Liver (tissue), 8 donors: ENCODE measurements at regions not wholly inside any gene's neighbourhood (a gene's known extent, or its start where the extent isn't known, plus 50 kb on each side); places are given as distances from the start of the nearest gene placed in this dataset.

Experiments
- DNase-seq: peaks from one replicate; pipeline ENCODE4 v3.0.0-alpha.2; 2017; ENCODE audit warnings: low spot score
- H3K27ac ChIP-seq, 2 donors: one replicate each; pipeline ENCODE4 v1.7.0; 2013; ENCODE audit warnings: inconsistent platforms in 2 of 2, low read length in 2 of 2, control low read depth in 1 of 2, low read depth in 1 of 2, mild to moderate bottlenecking in 1 of 2
- H3K27me3 ChIP-seq, 4 donors: one replicate each; pipeline versions ENCODE4 v1.6.1 to v1.7.0; 2013; ENCODE audit warnings: low read length in 3 of 4, inconsistent platforms in 1 of 4, mild to moderate bottlenecking in 1 of 4, moderate library complexity in 1 of 4; ENCODE audit not compliant: control insufficient read depth in 4 of 4, insufficient read depth in 4 of 4
- H3K36me3 ChIP-seq, 4 donors: one replicate each; pipeline versions ENCODE4 v1.6.1 to v1.7.0; 2013; ENCODE audit warnings: low read length in 3 of 4, mild to moderate bottlenecking in 3 of 4, low read depth in 1 of 4, moderate library complexity in 1 of 4; ENCODE audit not compliant: control insufficient read depth in 4 of 4, insufficient read depth in 3 of 4
- H3K4me1 ChIP-seq, 4 donors: one replicate each; pipeline versions ENCODE4 v1.6.1 to v1.7.0; 2013; ENCODE audit warnings: low read length in 3 of 4, mild to moderate bottlenecking in 3 of 4, moderate library complexity in 1 of 4; ENCODE audit not compliant: control insufficient read depth in 4 of 4, insufficient read depth in 4 of 4
- H3K4me3 ChIP-seq, 3 donors: one replicate each; pipeline versions ENCODE4 v1.6.1 to v1.7.0; 2013; ENCODE audit warnings: low read length in 3 of 3, control low read depth in 1 of 3, low read depth in 1 of 3, mild to moderate bottlenecking in 1 of 3
- H3K9ac ChIP-seq, 2 donors: one replicate each; pipeline ENCODE4 v1.7.0; 2013; ENCODE audit warnings: low read length in 2 of 2, mild to moderate bottlenecking in 2 of 2, moderate library complexity in 2 of 2, control low read depth in 1 of 2, low read depth in 1 of 2
- H3K9me3 ChIP-seq, 4 donors: one replicate each; pipeline versions ENCODE4 v1.6.1 to v1.7.0; 2013; ENCODE audit warnings: low read length in 3 of 4; ENCODE audit not compliant: control insufficient read depth in 4 of 4
- FOXA2 ChIP-seq: IDR thresholded peaks from 2 replicates; pipeline ENCODE4 v1.6.1; 2016; ENCODE audit warnings: antibody characterized with exemption
- GABPA ChIP-seq, 2 donors: IDR thresholded peaks in 1 of 2; conservative IDR thresholded peaks in 1 of 2; 2 replicates each; pipeline ENCODE4 v1.6.1; 2016; ENCODE audit warnings: antibody characterized with exemption in 2 of 2, mild to moderate bottlenecking in 1 of 2, moderate library complexity in 1 of 2
- HNF4G ChIP-seq: IDR thresholded peaks from 2 replicates; pipeline ENCODE4 v1.6.1; 2016; ENCODE audit warnings: antibody characterized with exemption
- JUND ChIP-seq, 2 donors: IDR thresholded peaks; 2 replicates each; pipeline ENCODE4 v1.6.1; 2016; ENCODE audit warnings: antibody characterized with exemption in 2 of 2
- NR2F2 ChIP-seq: IDR thresholded peaks from 2 replicates; pipeline ENCODE4 v1.6.1; 2016; ENCODE audit warnings: antibody characterized with exemption
- RXRA ChIP-seq, 2 donors: IDR thresholded peaks; 2 replicates each; pipeline ENCODE4 v1.6.1; 2017 to 2018; ENCODE audit warnings: antibody characterized with exemption in 2 of 2, mild to moderate bottlenecking in 1 of 2
- SP1 ChIP-seq: IDR thresholded peaks from 2 replicates; pipeline ENCODE4 v1.6.1; 2018; ENCODE audit warnings: antibody characterized with exemption, mild to moderate bottlenecking
- YY1 ChIP-seq: IDR thresholded peaks from 2 replicates; pipeline ENCODE4 v1.6.1; 2016; ENCODE audit warnings: antibody characterized with exemption, mild to moderate bottlenecking
- WGBS: extraction: QIAGEN DNeasy Blood & Tissue Kit; methylation state at CpG from one replicate; pipeline ENCODE4 v1.1.7; 2013; 5-methylcytosine and 5-hydroxymethylcytosine counted together
- TF ChIP-seq, protein P1 (sequence below): fragments of 150-350 bp; IDR thresholded peaks from 2 replicates; pipeline ENCODE4 v1.5.1; 2017; ENCODE audit warnings: improper control_type of control experiment, low read depth, low read length; ENCODE audit not compliant: missing input control
- TF ChIP-seq, protein P2 (sequence below): IDR thresholded peaks from 2 replicates; pipeline ENCODE4 v1.6.1; 2016; ENCODE audit warnings: antibody characterized with exemption, mild to moderate bottlenecking
- TF ChIP-seq, protein P3 (sequence below): IDR thresholded peaks from 2 replicates; pipeline ENCODE4 v1.6.1; 2016; ENCODE audit warnings: antibody characterized with exemption
- TF ChIP-seq, protein P4 (sequence below): IDR thresholded peaks from 2 replicates; pipeline ENCODE4 v1.6.1; 2016; ENCODE audit warnings: antibody characterized with exemption
- donor health status: healthy.
- donor health status: healthy.
- donor health status: healthy.
- donor health status: healthy.
- donor health status: healthy.

DNA sequence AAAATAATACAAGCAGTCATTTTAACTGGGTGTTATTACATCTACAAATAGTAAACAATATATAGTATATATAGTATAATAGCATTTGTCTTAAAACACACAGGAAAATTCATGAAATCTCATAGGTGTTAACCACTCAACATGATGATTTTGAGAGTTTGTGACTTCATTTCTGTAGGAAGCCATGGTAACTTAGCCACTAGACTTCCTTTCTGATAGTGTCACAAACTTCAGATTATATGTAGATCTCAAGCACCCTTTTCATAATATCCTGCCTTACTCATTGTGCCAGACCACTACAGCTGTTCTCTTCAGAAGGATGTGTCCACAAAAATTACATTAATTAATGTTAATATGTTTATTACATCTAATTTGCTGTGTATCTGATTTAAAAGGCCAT, 1250.6 kb downstream of the ADGRL3 start (continued):
- TF ChIP-seq, protein P1, sequence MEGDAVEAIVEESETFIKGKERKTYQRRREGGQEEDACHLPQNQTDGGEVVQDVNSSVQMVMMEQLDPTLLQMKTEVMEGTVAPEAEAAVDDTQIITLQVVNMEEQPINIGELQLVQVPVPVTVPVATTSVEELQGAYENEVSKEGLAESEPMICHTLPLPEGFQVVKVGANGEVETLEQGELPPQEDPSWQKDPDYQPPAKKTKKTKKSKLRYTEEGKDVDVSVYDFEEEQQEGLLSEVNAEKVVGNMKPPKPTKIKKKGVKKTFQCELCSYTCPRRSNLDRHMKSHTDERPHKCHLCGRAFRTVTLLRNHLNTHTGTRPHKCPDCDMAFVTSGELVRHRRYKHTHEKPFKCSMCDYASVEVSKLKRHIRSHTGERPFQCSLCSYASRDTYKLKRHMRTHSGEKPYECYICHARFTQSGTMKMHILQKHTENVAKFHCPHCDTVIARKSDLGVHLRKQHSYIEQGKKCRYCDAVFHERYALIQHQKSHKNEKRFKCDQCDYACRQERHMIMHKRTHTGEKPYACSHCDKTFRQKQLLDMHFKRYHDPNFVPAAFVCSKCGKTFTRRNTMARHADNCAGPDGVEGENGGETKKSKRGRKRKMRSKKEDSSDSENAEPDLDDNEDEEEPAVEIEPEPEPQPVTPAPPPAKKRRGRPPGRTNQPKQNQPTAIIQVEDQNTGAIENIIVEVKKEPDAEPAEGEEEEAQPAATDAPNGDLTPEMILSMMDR, result no peak
- TF ChIP-seq RXRA (IDR thresholded peaks at IDR 0.05) (no peak), NR2F2 (no peak)

DNA sequence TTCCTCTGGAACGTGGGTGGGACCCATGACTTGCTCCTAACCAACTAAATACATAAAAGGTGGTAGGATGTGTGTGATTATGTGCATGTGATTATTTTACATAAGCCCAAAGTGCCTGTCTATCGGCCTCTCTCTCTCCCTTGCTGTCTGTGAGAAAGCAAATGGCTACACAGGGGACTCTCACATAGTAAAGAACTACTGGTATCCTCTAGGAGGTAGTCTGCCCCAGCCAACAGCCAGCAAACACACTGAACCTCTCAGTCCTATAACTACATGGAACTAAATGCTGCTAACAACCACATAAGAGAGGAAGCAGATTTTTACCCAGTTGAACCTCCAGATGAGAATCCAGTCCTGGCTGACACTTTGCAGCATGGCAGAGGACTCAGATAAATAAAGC, 1249.4 kb downstream of the ADGRL3 start:
- no peaks in the 10 kb centered on the region for H3K4me1 ChIP-seq
- H3K9ac ChIP-seq, result no peak overlapping the region
- WGBS, result 47% methylated on average over 2 of the region's 2 CpGs
- no peaks in the 10 kb centered on the region for H3K36me3 ChIP-seq
- H3K4me3 ChIP-seq, result no peak overlapping the region
- no peak for DNase-seq
- no peaks in the 10 kb centered on the region for H3K9me3 ChIP-seq
- TF ChIP-seq, protein P1, result no peak
- TF ChIP-seq NR2F2, result no peak
- no peak for TF ChIP-seq JUND (IDR thresholded peaks at IDR 0.05)
- TF ChIP-seq, protein P2, sequence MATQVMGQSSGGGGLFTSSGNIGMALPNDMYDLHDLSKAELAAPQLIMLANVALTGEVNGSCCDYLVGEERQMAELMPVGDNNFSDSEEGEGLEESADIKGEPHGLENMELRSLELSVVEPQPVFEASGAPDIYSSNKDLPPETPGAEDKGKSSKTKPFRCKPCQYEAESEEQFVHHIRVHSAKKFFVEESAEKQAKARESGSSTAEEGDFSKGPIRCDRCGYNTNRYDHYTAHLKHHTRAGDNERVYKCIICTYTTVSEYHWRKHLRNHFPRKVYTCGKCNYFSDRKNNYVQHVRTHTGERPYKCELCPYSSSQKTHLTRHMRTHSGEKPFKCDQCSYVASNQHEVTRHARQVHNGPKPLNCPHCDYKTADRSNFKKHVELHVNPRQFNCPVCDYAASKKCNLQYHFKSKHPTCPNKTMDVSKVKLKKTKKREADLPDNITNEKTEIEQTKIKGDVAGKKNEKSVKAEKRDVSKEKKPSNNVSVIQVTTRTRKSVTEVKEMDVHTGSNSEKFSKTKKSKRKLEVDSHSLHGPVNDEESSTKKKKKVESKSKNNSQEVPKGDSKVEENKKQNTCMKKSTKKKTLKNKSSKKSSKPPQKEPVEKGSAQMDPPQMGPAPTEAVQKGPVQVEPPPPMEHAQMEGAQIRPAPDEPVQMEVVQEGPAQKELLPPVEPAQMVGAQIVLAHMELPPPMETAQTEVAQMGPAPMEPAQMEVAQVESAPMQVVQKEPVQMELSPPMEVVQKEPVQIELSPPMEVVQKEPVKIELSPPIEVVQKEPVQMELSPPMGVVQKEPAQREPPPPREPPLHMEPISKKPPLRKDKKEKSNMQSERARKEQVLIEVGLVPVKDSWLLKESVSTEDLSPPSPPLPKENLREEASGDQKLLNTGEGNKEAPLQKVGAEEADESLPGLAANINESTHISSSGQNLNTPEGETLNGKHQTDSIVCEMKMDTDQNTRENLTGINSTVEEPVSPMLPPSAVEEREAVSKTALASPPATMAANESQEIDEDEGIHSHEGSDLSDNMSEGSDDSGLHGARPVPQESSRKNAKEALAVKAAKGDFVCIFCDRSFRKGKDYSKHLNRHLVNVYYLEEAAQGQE, result no peak
- TF ChIP-seq GABPA (IDR thresholded peaks at IDR 0.05 in 1 of 2, conservative IDR thresholded peaks at IDR 0.05 in 1 of 2), result no peak
- TF ChIP-seq, protein P3, sequence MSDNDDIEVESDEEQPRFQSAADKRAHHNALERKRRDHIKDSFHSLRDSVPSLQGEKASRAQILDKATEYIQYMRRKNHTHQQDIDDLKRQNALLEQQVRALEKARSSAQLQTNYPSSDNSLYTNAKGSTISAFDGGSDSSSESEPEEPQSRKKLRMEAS, result no peak
- no peak for TF ChIP-seq YY1
- TF ChIP-seq, protein P4, sequence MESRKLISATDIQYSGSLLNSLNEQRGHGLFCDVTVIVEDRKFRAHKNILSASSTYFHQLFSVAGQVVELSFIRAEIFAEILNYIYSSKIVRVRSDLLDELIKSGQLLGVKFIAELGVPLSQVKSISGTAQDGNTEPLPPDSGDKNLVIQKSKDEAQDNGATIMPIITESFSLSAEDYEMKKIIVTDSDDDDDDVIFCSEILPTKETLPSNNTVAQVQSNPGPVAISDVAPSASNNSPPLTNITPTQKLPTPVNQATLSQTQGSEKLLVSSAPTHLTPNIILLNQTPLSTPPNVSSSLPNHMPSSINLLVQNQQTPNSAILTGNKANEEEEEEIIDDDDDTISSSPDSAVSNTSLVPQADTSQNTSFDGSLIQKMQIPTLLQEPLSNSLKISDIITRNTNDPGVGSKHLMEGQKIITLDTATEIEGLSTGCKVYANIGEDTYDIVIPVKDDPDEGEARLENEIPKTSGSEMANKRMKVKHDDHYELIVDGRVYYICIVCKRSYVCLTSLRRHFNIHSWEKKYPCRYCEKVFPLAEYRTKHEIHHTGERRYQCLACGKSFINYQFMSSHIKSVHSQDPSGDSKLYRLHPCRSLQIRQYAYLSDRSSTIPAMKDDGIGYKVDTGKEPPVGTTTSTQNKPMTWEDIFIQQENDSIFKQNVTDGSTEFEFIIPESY, result no peak
- no peak for TF ChIP-seq FOXA2
- no peak for TF ChIP-seq SP1
- TF ChIP-seq HNF4G, result no peak
- no peaks in the 10 kb centered on the region for H3K27me3 ChIP-seq
- no peak overlapping the region for H3K27ac ChIP-seq
